HG02642 (cell line): ENCODE measurements at regions not wholly inside any gene's neighbourhood (a gene's known extent, or its start where the extent isn't known, plus 50 kb on each side); places are given as distances from the start of the nearest gene placed in this dataset.
"Not testable (repeated sequence)": the region's sequence is repeated elsewhere in the genome, so short reads cannot be mapped to it uniquely, and the experiment has no call there.

Source experiments
- ATAC-seq: cut with Tn5 transposase; IDR thresholded peaks from one replicate; pipeline ENCODE4 v1.9.1; 2021; ENCODE audit warnings: mild to moderate bottlenecking; ENCODE audit not compliant: unreplicated experiment, poor library complexity

GRCh38 chr11:122210367-122210997 is 94.5 kb upstream of the BLID start:
- ATAC-seq, result no peak

GRCh38 chr11:122209619-122210366 is 93.8 kb upstream of the BLID start:
- no peak for ATAC-seq

DNA sequence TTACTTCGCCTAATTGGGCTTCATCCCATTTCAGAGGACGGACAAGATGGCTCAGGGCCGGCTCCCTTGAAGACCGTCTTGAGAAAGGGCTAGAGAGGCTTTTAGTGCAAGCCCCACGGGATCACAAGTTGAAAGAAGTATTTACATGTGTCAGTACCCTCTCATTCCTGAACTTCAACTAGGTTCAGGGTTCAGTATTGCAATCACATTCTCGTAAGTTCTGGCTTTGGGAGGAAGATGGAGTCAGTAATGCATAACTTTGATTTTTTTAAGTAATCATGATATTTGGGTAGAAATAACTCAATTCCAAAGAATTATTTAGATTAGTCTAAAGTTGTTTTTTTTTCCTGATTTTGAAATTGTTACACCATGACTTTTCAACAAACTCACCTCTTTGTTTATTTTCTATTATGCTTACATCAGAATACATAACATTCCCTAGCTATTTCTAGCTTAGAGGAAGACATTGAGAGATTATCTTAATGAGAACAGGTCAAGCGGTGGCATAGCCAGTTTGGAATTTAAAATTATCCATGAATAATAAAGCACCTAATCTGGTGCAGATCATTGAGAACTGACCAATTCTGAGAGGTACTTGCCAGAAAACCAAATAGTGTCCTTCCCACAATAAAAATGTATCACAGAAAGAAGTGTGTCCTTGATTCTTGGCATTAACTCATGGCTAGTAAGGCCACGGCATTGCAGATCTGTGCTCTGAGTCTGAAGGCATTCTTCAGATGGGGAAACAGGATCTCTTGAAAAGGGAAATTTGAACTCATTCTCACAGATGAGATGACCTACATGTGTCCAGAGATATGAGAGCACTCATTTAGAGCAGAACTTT is 92.1 kb upstream of the BLID start:
- ATAC-seq, result no peak

DNA sequence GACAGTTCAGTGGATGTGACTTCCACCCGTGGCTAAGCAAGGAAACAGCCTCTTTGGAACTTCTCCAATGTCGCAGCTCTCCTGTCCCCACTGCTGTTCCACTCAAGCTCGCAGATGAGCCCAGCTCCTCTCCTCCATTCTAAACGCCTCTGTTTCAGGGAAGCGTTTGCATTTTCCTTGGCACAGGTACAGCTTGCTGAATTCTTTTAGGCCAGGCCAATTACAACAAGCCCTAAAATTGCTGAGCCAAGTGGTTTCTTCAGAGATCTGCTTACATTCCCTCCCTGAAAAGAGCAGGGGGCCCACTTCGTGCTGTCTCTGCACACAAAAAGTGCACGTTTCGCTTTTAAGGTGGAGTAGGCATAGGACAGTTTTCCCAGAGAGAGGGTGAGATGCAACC is 91.5 kb upstream of the BLID start:
- no peak for ATAC-seq

DNA sequence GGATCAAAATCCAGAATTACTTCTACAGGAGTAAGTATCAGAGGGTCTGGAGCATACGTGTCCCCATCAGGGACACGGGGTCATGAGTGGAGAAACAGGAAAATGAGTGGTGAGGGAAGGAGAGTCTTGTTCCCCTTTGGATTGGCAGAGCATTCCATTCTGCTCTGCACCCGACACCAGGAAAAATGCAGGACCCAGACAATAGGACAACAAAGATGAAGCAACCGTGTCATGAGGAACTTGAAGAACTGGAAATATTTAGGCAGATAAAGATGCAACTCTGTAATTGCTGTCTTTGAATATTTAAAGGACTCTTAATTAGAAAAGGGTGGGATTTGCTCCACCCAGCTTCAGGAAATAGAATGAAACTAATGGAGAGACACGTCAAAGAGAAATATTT is 89.0 kb upstream of the BLID start:
- no peak for ATAC-seq

DNA sequence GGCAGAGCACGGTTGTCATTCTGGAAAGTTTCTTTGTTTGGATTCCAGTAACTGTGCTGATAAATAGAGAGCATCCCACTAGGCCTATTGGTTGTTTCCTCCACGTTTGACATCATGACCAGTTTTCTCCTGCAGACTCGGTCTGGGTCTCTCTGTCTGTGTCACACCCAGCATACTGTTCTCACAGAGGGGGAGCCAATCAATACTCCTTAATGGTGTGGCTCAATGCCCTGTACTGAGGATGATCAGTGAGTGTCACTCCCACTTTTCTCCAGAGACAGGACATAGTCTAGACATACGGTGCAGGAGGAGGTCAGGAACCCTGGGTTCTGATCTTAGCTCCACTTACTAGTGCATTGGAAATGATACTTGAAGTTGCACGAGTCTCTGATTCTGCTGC is 88.2 kb upstream of the BLID start:
- ATAC-seq, result no peak

DNA sequence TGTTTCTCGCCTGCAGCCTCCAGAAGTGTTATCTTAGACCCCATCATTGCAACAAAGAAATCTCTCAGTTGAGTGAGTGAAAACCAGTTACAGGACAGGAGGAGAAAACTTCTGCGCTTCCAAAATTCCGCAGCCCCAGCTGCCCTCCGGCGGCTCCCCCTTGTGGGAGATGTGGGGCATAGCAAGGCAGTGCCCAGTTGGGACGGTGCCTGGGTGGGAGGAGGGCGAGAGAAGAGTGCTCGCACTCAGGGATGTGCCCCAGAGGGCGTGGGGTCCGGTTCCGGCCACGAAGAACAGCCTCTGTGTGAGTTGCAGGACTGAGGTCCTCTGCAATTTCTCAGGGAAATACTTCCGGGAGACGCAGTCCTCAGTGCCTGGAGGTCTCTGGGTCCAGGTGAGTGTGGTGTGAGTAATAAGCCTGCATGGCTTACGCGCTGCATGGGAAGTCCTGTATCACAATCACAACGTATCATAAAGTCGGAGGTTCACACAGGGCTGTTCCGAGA is 87.0 kb upstream of the BLID start:
- ATAC-seq, result peak; percentile 86

DNA sequence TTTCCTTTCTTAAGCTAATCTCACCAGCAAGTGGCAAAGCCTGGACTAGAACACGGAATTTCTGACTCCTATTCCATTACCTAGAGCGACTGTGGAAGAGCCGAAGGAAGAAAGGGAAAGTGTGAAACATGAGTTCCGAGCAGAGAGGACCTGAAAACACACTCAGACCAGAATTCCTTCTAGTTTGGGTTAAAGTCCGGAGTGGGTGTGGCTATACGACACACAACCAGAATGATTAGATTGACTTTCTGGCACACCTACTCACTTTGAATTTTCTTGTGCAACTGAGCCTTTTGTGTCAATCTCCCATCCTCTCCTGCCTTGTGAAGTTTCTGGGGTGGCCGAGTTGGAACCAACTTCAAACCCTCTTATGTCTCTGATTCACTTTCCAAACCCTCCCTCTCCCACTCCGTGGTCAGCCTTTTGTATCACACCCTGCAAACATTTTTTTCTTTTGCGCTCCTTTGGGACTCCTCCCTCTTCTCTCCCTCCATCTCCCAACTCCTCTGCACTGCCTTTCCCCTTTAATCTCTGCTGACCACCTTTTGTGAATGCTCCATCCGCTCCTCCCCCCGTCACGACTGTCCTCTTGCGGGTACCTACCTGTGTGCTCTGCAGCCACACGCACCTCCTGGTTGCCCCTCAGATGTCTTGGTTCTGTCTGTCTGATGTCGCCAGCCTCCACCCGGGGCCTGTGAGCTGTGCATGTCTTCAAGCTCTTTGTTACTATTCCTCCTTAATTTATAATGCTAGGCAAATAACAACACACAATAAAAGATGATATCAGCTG is 86.3 kb upstream of the BLID start:
- ATAC-seq, result no peak

- ATAC-seq, result no peak
Observed at GRCh38 chr11:122201106-122201505, 85.1 kb upstream of the BLID start.

- no peak for ATAC-seq
Observed at GRCh38 chr11:122199661-122200060, 83.6 kb upstream of the BLID start.

GRCh38 chr11:122198291-122198983 is 82.4 kb upstream of the BLID start:
- ATAC-seq, result no peak

- ATAC-seq, result no peak
Observed at GRCh38 chr11:122197066-122197987, 81.3 kb upstream of the BLID start.

DNA sequence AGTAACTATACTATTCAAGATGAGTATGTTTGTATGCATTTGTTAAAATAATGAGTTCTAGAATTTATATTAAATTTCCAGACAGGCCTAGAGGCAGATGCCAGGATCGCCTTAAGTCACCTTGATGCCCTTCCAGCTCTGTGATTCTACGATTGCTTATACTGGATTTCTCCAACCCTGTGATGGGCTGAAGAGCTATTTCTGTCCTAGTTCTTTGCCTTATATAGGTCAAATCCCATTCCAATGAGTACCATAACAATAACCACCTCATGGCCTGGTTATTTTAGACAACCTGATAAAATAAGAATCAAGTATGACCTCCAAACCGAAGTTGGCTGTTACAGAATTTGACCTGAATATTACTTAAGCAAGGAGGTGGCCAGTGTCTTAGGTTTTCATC is 79.8 kb upstream of the BLID start:
- ATAC-seq, result no peak

DNA sequence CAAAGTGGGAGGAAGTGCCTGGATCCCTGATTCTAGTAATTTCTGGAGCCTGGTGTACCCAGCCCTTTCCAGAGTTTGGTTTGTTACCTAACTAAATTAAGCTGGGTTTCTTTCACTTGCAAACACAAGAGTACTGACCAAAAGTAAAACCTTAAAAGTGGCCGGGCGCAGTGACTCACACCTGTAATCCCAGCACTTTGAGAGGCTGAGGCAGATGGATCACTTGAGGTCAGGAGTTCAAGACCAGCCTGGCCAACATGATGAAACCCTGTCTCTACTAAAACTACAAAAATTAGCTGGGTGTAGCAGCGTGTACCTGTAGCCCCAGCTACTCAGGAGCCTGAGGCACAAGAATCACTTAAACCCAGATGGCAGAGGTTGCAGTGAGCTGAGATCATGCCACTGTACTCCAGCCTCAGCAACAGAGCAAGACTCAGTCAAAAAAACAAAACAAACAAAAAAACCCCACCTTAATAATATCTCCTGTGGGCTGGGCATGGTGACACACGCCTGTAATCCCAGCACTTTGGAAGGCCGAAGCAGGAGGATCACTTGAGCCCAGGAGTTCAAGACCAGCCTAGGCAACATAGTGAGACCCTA is 78.0 kb upstream of the BLID start:
- ATAC-seq, result not testable (repeated sequence)

GRCh38 chr11:122193457-122193856 is 77.4 kb upstream of the BLID start:
- no peak for ATAC-seq

- no peak for ATAC-seq
Observed at GRCh38 chr11:122192634-122193255, 76.7 kb upstream of the BLID start.

- no peak for ATAC-seq
Observed at GRCh38 chr11:122190768-122191167, 74.8 kb upstream of the BLID start.

DNA sequence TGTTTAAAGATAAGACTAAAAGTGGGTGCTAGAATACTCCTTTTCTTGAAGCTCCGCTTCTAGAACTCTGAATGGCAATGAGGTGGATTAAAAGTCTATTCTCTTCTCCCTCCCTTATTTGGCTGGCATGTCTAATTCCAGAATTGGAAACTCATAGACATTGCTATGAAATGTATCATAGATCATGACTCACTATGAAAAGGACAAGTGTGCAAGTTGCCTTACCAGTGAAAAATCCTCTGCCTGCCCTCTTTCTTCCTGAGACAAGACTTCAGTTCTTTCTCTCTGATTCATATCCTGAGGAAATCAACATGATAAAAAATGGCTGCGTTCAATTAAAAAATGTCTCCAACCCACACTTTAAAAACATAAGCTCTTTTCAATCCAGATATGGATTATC is 73.2 kb upstream of the BLID start:
- no peak for ATAC-seq
